ENCODE measurements at regions not wholly inside any gene's neighbourhood (a gene's known extent, or its start where the extent isn't known, plus 50 kb on each side); places are given as distances from the start of the nearest gene placed in this dataset.
"Not testable (repeated sequence)": the region's sequence is repeated elsewhere in the genome, so short reads cannot be mapped to it uniquely, and the experiment has no call there.

- Histone ChIP-seq H3K27ac (peak overlapping the region in 7 of 21 experiments; percentile 7 to 44 (median 22)), H3K4me3 (no peak overlapping the region)
Observed at GRCh38 chr5:56734091-56734694, 81.2 kb upstream of the MAP3K1 start.

GRCh38 chr5:56733580-56733979 is 81.8 kb upstream of the MAP3K1 start:
- Histone ChIP-seq H3K4me3 (no peak overlapping the region), H3K27ac (peak overlapping the region in 4 of 21 experiments; percentile 15 to 44 (median 23))

- peak overlapping the region in 5 of 21 experiments; percentile 1 to 38 (median 15) for H3K27ac ChIP-seq
- no peak overlapping the region for H3K4me3 ChIP-seq
Observed at GRCh38 chr5:56732121-56732520, 83.2 kb upstream of the MAP3K1 start.

- H3K4me3 ChIP-seq: not testable (repeated sequence)
Observed at GRCh38 chr5:56731473-56731872, 83.9 kb upstream of the MAP3K1 start.

GRCh38 chr5:56729488-56729887 is 85.9 kb upstream of the MAP3K1 start:
- no peak overlapping the region for H3K27ac ChIP-seq
- no peak overlapping the region for H3K4me3 ChIP-seq

More at GRCh38 chr5:56731473-56731872, 83.9 kb upstream of the MAP3K1 start:
- not testable (repeated sequence) for H3K27ac ChIP-seq

GRCh38 chr5:56725711-56726411 is 89.5 kb upstream of the MAP3K1 start:
- Histone ChIP-seq H3K27ac (peak overlapping the region in 2 of 21 experiments; percentile 25 to 58), H3K4me3 (no peak overlapping the region)

DNA sequence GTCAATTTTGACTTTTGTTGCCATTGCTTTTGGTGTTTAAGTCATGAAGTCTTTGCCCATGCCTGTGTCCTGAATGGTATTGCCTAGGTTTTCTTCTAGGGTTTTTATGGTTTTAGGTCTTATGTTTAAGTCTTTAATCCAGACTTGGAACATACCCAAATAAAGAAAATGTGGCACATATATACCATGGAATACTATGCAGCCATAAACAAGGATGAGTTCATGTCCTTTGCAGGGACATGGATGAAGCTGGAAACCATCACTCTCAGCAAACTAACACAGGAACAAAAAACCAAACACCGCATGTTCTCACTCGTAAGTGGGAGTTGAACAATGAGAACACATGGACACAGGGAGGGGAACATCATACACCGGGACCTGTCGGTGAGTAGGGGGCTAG is 90.5 kb upstream of the MAP3K1 start:
- not testable (repeated sequence) for H3K4me3 ChIP-seq
- peak overlapping the region in 1 of 21 experiments; percentile 25 for H3K27ac ChIP-seq

DNA sequence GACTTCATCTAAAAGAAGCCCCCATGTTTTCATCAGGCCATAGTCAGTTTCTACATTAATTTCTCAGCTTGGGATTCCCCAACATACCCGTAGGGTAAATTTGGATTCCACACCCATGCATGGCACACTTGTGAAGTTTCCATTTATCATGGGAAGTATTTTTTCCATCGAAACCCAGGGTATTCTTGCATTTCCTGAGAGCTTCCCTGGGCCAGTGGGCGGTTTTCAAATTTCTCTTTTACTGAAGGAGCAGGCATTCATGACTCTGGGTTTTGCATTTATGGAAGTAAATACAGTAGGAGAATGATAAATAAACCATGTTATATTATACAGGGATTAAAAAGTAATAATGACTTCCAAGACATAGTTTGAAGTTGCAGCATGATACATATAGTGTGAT is 93.0 kb upstream of the MAP3K1 start:
- Histone ChIP-seq H3K4me3 (no peak overlapping the region), H3K27ac (no peak overlapping the region)

DNA sequence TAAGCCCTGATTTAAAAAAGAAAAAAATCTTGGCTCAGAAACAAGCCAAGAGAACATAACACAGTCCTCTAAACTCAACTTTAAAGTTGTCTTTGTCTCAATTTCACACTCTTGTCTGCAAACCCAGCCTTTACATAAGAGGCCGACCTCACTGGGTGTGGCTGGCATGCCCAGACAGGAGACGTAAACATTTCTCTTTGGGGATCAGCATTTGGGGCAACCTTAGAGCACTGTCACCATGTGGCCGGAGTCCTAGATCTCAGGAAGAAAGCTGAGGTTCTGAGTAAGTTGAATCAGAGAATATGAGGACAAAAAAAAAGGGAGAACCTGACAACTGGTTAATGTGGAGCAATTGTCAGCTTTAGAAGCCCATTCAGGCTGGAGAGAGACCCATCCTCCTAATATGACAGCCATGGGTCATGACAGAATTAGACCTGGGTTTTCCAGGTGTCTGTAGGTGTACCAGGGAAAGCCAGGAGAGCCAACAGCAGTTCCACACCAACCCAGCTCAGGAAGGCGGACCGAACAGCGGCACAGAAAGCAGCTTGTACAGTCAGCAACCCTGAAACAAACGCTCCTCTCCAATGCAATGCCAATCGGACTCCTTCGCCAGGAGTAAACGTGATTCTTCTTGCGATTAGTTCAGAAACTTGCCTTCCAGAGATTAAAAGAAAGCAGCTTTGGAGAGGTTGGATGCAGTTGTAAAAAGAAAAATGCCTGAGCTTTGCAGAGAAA is 97.9 kb upstream of the MAP3K1 start:
- Histone ChIP-seq H3K27ac (peak overlapping the region in 18 of 21 experiments; percentile 6 to 86 (median 72)), H3K4me3 (peak overlapping the region in 2 of 7 experiments; percentile 10 to 16)

DNA sequence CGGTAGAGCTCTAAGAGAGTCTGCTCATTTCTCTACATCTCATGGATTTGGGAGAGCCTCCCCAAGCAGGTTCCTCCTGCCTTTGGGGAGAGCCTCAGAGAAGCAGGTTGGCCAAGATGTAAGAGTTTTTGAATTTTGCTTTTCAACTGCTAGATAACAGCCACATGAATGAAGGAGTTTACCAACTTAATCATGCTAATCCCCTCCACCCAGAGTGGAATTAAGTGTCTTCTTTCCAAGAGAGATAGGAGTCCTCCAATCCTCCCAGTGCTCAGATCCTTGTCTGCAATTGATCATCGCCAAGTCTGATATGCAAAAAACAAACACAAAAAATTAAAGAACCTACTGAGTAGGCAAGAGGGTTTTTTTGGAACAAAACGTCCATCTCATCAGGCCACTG is 99.4 kb upstream of the MAP3K1 start:
- peak overlapping the region in 2 of 21 experiments; percentile 66 to 86 for H3K27ac ChIP-seq
- no peak overlapping the region for H3K4me3 ChIP-seq

- Histone ChIP-seq H3K27ac (no peak overlapping the region), H3K4me3 (no peak overlapping the region)
Observed at GRCh38 chr5:56712895-56713591, 102.3 kb upstream of the MAP3K1 start.

- peak overlapping the region in 3 of 21 experiments; percentile 46 to 63 (median 46) for H3K27ac ChIP-seq
- no peak overlapping the region for H3K4me3 ChIP-seq
Observed at GRCh38 chr5:56710826-56711590, 104.3 kb upstream of the MAP3K1 start.

DNA sequence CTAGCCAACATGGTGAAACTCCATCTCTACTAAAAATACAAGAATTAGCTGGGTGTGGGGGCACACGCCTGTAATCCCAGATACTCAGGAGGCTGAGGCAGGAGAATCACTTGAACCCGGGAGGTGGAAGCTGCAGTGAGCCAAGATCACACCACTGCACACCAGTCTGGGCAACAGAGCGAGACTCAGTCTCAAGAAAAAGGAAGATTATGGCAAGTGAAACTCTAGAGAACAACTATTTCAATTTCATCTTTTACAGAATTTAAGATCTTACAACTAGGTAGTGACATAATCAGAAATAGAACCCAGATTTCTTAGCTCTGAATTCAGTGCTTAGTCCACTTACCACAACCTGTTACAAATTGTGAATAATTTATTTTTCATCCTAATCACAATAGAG is 108.8 kb upstream of the MAP3K1 start:
- Histone ChIP-seq H3K27ac (no peak overlapping the region), H3K4me3 (no peak overlapping the region)

- Histone ChIP-seq H3K27ac (peak overlapping the region in 1 of 21 experiments; percentile 17), H3K4me3 (no peak overlapping the region)
Observed at GRCh38 chr5:56705217-56705616, 110.1 kb upstream of the MAP3K1 start.

- no peak overlapping the region for H3K27ac ChIP-seq
- no peak overlapping the region for H3K4me3 ChIP-seq
Observed at GRCh38 chr5:56703952-56704351, 111.4 kb upstream of the MAP3K1 start.

DNA sequence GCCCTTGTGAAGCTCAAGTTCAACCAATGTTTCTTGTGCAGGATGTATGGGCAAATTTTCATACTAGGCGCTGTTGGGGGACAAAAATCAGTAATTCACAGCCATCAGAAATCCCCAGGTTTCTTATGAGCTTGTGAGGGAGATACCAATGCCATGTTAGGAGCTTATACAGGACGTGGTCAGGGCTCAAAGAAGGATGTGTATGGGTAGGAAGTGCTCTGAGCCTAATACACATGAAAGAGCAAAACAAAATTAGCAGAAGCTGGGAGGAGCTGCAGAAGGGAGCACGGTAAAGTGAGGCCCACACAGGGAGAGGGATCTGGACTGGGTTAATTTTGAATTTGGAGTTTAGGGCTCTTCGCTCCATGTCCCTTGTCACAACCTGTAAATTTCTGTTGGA is 114.6 kb upstream of the MAP3K1 start:
- H3K4me3 ChIP-seq: no peak overlapping the region
- H3K27ac ChIP-seq: no peak overlapping the region

DNA sequence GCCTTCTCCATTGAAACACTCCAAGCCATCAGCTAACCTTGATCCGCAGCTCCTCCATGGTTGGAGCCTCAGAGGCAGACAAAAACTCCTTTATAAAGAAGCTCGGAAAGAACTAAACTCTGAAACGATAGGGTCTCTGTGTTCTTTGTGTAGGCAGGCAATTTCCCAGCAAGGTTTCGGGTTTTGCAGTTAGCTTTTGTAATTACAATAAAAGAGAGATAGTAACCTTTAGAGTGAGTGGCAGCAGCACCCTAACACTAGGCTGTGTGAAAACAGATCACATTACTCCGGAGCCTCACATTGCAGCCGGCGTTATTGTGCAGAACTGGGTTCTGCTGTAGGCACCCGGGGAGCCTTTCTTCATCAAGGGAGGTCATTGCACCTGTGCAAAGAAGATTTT is 115.8 kb upstream of the MAP3K1 start:
- Histone ChIP-seq H3K27ac (peak overlapping the region in 1 of 21 experiments; percentile 70), H3K4me3 (no peak overlapping the region)

GRCh38 chr5:56698463-56699381 is 116.6 kb upstream of the MAP3K1 start:
- H3K27ac ChIP-seq: peak overlapping the region in 4 of 21 experiments; percentile 3 to 70 (median 28)
- H3K4me3 ChIP-seq: no peak overlapping the region

Data from skin epidermis (tissue), 12 donors.